ENCODE measurements at regions not wholly inside any gene's neighbourhood (a gene's known extent, or its start where the extent isn't known, plus 50 kb on each side); places are given as distances from the start of the nearest gene placed in this dataset.

GRCh38 chr1:58209575-58209974, 337.0 kb downstream of the OMA1 start:
- Histone ChIP-seq H3K9me3 (replicated peaks in 1 of 2; ENCODE audit: control insufficient read depth in 1 of 2, insufficient read depth in 1 of 2, low read length in 2 of 2) (no peaks in the 10 kb centered on the region), H3K4me1 (ENCODE audit: control insufficient read depth in 1 of 2, insufficient read depth in 2 of 2, low read length in 2 of 2) (no peaks in the 10 kb centered on the region), H3K27me3 (ENCODE audit: control insufficient read depth in 2 of 2, insufficient read depth in 2 of 2, low read length in 2 of 2) (no peaks in the 10 kb centered on the region), H3K36me3 (replicated peaks in 1 of 2; ENCODE audit: control insufficient read depth in 1 of 2, insufficient read depth in 2 of 2, low read length in 2 of 2) (no peaks in the 10 kb centered on the region), H3K4me2 (replicated peaks; ENCODE audit: extremely low read depth, low read length, poor library complexity, severe bottlenecking) (no peak overlapping the region), H2AFZ (ENCODE audit: insufficient read depth, low read depth, low read length, poor library complexity, severe bottlenecking) (no peak overlapping the region), H3K27ac (ENCODE audit: low read depth in 1 of 2, low read length in 2 of 2) (no peak overlapping the region), H3K79me2 (ENCODE audit: insufficient read depth, low read length) (no peaks in the 10 kb centered on the region), H3K9ac (ENCODE audit: insufficient read depth, low read length, poor library complexity, severe bottlenecking) (no peak overlapping the region), H4K20me1 (ENCODE audit: insufficient read depth, low read length) (no peaks in the 10 kb centered on the region), H3K4me3 (replicated peaks in 1 of 3; ENCODE audit: low read depth in 2 of 3, low read length in 3 of 3) (no peak overlapping the region)
- H3K27me3 Mint-ChIP-seq (ENCODE audit: low read depth in 3 of 3): peaks cover 0 to 3% (median 0%) of the 10 kb centered on the region in 3 donors
- peaks cover 0 to 4% (median 0%) of the 10 kb centered on the region in 7 donors for H3K9me3 Mint-ChIP-seq
- DNase-seq: no peak
- intact Hi-C loops (cut with micrococcal nuclease): no loop called here
- no peak overlapping the region for H3K4me3 Mint-ChIP-seq
- no peak for TF ChIP-seq CTCF (IDR thresholded peaks at IDR 0.05)
- H3K27ac Mint-ChIP-seq: no peak overlapping the region
- no peaks in the 10 kb centered on the region for H3K4me1 Mint-ChIP-seq
- no peaks in the 10 kb centered on the region for H3K36me3 Mint-ChIP-seq
- WGBS (ENCODE audit: insufficient coverage): no CpG with 5 or more reads among the region's 3 CpGs

GRCh38 chr1:58206749-58207148, 339.8 kb downstream of the OMA1 start:
- no CpG with 5 or more reads among the region's 1 CpG for WGBS (ENCODE audit: insufficient coverage)

More at GRCh38 chr1:58206749-58207148, 339.8 kb downstream of the OMA1 start:
- H3K36me3 Mint-ChIP-seq: no peaks in the 10 kb centered on the region
- Histone ChIP-seq H3K36me3 (replicated peaks in 1 of 2; ENCODE audit: control insufficient read depth in 1 of 2, insufficient read depth in 2 of 2, low read length in 2 of 2) (no peaks in the 10 kb centered on the region), H3K27me3 (ENCODE audit: control insufficient read depth in 2 of 2, insufficient read depth in 2 of 2, low read length in 2 of 2) (no peaks in the 10 kb centered on the region), H3K79me2 (ENCODE audit: insufficient read depth, low read length) (no peaks in the 10 kb centered on the region), H3K9ac (ENCODE audit: insufficient read depth, low read length, poor library complexity, severe bottlenecking) (no peak overlapping the region), H3K4me3 (replicated peaks in 1 of 3; ENCODE audit: low read depth in 2 of 3, low read length in 3 of 3) (no peak overlapping the region), H3K27ac (ENCODE audit: low read depth in 1 of 2, low read length in 2 of 2) (no peak overlapping the region), H3K9me3 (replicated peaks in 1 of 2; ENCODE audit: control insufficient read depth in 1 of 2, insufficient read depth in 1 of 2, low read length in 2 of 2) (no peaks in the 10 kb centered on the region), H3K4me2 (replicated peaks; ENCODE audit: extremely low read depth, low read length, poor library complexity, severe bottlenecking) (no peak overlapping the region), H2AFZ (ENCODE audit: insufficient read depth, low read depth, low read length, poor library complexity, severe bottlenecking) (no peak overlapping the region), H4K20me1 (ENCODE audit: insufficient read depth, low read length) (no peaks in the 10 kb centered on the region), H3K4me1 (ENCODE audit: control insufficient read depth in 1 of 2, insufficient read depth in 2 of 2, low read length in 2 of 2) (no peaks in the 10 kb centered on the region)
- peaks cover 0 to 4% (median 0%) of the 10 kb centered on the region in 7 donors for H3K9me3 Mint-ChIP-seq
- no peak for DNase-seq
- H3K27ac Mint-ChIP-seq: no peak overlapping the region
- no peak overlapping the region for H3K4me3 Mint-ChIP-seq
- intact Hi-C loops (cut with micrococcal nuclease): no loop called here
- TF ChIP-seq CTCF (IDR thresholded peaks at IDR 0.05): no peak
- H3K4me1 Mint-ChIP-seq: no peaks in the 10 kb centered on the region
- peaks cover 0 to 3% (median 2%) of the 10 kb centered on the region in 3 donors for H3K27me3 Mint-ChIP-seq (ENCODE audit: low read depth in 3 of 3)
